H4 (cell line): ENCODE measurements at regions not wholly inside any gene's neighbourhood (a gene's known extent, or its start where the extent isn't known, plus 50 kb on each side); places are given as distances from the start of the nearest gene placed in this dataset.

Experiments
- DNase-seq: peaks from one replicate; pipeline ENCODE4 v3.0.0-alpha.2; 2015; ENCODE audit warnings: low spot score

DNA sequence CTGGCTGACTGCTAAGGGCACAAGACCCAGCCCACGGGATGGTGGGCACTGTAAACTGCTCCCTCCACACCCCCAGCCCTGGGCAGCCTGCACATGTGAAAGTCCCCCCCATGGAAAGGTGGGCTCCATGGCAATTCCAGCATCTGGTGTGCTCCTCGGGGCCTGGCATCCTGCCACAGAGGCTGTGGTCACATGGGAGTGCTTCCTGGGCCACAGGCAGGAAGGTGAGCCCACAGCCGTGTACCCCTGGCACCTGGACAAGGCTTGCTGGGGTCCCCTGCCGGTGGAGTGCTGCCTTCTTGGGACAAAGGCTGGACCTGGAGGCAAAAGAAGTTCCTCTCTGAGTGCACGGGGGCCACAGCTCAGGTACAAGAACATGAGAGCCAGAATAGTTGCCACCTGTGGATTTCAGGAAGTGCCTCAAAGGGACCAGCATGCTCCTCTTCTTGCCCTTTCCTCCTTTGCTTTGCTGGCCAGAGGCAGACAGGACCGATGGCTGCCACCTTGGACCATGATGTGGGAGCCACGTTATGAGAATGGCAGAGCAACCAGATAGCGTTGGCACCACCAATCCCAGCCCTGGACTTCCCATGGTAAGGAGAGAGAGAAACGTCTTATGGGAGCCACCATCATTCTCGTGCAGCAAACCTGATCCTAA lies 120.2 kb upstream of the MLN start:
- peak; percentile 25 for DNase-seq

DNA sequence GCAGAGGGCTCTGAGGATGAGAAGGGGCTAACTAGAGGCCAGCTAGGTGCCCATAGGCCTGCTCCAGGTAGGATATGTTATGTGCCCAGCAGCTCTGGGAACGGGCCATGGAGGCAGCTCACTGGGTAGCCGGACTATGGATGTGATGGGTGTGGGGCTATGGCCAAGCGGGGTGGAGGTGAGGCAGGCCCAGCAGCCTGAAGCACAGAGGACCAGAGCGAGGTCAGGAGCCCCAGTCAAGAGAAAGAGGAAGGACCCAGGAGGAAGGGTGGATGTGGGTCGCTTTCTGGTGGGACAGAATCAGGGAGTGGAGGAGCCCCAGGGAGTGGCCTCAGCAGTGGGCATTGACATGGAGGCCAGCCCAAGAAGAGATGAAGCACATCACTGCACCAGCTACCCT lies 117.9 kb upstream of the MLN start:
- DNase-seq = no peak

DNA sequence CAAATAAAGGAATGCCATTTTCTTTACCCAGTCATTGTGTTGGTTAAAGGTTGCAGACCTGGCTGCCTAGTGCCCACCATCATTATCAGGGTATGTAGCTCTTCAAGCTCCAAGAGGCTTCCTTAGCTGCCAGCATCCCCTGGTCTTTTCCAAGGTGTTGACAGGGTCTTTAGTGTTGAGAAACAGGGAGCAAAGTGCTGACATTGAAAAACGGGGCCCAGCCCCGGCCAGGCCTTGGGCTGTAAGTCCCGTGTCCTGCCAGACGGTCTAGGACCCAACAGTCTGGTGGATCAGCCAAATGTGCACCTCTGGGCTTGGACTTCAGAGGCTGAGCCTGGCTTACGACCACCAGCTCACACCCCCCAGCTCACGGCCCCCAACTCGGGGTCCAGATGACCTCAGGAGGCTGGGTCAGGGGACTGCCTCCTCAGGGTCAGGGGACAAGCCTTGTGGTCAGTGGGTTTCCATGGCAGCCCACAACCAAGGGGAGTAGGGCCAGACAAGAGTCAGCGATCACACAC lies 114.4 kb upstream of the MLN start:
- DNase-seq = no peak

DNA sequence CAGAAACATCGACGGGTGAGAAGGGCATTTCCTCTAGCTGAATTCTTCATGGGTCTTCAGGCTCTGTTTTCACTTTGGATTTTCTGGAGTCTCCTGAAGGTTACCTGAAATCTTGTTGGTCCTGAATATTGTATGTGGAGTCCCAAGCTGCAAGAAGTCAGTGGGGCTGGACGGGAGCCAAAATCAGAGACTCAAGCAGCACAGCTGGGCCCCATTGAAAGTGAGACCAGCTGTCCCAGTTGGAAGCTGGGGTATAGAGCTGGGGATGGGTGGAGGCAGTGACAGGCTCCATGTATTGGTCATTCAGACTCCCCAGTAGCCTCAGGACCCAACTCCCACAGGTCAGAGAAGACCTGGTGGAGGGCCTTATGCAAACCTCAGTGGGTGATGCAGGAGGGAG lies 111.3 kb upstream of the MLN start:
- DNase-seq = no peak

DNA sequence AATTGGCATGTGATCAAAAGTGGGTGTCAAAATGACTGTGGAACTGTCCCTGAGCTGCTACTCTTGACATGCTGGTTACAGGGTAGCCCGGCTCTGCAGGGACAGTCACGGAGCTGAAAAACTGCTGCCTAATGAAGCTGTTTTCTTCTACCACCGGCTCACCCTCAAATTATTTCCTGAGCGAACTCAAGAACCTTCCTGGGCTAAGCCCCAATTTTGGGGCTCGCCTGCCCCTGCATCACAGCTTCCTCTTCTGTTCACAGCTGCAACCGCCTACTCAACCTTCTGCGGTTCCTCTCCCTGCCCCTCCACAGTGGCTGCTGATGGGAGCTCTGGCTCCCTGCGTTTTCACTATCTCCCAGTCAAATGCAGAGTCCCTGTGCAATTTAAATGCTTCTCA lies 110.8 kb upstream of the MLN start:
- no peak for DNase-seq

DNA sequence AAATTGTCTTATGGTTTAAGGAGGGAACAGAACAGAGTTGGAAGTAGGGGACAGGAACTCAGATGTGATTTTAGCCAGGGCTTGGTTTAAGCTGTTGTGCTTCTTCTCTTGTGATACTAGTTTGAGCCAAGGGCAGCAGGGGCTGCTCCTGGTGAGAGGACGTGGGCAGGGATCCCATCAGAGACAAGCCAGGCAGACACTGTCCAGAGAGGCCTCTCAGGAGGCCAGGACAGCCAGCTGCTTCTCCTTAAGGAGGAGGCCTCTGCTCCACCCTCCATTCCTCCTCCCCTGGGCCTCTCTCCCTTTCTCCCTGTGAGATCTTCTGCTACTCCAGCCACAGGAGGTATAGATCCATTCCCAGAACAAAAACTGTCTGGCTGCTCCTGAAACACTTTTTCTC lies 108.4 kb upstream of the MLN start:
- no peak for DNase-seq

DNA sequence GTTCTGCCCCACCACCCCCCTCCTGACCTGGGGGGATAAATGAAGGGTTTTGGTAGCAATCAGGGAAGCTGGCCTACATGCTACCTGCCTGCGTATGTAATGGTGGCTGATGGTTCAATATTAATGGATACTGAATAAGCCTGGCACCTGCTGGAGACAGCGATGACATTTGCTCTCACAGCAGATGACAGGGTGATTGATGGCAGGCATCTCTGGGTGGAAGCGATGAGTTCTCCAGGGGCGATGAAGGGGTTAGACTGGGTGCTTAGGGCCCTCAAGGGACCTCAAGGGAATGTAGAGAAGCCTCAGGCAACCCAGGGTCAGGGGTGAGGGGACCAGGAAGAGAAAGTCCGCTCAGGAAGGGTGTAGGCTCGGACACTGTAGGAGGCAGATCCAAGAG lies 107.7 kb upstream of the MLN start:
- DNase-seq = no peak

DNA sequence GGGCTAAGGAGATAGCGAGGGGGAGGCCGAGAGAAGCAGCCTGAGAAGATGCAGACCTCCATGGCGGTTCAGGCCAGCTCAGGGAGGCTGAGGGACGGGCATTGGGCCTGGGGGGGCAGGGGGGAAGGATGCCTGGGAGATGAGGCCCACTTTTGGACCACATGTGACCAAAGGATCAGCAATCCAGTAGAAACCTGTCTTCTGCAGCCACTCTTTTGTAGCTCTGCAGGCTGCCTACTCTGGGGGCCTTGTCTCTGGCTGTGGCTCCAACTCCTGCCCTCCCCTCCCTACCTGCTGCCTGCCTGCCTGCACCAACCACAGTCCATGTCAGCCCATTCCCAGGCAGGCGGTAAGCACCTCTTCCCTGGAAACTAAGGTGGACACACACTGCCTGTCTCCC lies 106.8 kb upstream of the MLN start:
- no peak for DNase-seq

DNA sequence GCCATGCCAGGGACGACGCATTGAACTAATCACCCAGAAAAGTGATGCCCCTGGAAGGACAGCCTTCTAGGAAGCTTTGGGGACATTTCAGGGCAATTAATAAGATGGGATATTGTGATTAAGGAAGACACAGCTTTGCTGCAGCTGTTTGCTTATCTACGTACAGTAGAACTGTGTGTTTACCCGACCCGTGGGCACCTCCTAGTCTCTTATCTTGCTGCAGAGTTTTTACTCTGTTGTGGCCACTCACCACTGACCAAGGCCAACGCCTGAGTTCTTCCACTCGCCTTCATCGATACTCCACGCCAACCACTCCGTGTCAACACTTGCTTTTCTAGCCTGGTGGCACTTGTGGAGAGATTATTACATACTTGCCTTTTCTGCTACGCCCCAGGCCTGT lies 105.9 kb upstream of the MLN start:
- no peak for DNase-seq

DNA sequence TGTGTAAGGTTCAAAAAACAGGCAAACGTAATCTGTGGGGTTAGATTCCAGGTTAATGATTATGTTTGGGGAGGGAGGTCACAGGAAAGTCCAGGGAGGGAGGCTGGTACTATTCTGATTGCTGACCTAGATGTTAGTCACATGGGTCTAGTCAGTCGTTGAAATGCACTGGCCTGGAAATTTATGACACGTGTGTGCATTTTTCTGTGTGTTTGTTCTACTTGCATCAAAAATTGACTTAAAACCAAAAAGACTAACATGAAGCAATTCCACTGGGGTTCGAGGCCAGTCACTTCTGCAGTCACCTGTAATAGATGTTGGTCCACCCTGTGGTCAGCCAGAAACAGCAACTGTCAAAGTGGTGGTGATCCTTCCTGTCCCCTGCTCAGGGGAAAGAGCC lies 104.2 kb upstream of the MLN start:
- DNase-seq = no peak

DNA sequence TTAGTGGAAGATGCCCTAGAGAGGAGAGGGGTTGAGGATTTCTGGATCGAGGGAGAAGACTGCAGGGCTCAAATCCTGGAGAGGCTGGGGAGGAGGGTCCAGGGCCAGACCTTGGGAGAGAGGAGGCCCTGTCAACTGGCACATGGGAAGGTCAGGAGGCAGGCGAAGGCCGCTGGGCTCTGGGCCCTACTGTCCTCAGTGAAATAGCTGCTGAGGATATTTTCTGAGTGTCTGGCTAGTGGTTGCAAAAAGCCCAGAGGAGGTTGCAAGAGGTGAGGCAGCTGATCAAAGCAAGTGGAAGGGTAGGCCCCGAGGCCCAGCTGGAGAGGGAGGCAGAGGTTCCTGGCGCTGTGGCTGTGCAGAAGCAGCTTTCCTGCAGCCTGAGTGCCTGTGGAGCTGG lies 103.4 kb upstream of the MLN start:
- DNase-seq = no peak

DNA sequence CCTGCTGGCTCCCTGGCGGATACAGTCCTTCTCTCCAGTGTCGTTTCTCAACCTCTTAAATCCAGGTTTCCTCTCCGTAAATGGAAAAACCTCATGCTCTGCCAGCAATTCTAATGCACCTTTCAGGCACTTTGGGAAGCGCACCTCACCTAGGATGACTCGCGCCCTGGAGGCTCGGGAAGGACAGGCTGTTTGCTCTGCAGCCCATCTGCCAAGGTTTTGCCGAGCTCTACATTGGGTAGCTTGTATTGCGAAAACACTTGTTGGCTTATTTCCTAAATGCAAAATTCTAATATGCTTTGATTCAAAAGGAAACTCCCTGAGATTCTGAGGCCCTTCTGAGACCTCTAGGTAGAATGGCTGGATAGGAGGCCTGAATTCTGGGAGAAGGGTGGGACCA lies 102.6 kb upstream of the MLN start:
- DNase-seq = no peak

DNA sequence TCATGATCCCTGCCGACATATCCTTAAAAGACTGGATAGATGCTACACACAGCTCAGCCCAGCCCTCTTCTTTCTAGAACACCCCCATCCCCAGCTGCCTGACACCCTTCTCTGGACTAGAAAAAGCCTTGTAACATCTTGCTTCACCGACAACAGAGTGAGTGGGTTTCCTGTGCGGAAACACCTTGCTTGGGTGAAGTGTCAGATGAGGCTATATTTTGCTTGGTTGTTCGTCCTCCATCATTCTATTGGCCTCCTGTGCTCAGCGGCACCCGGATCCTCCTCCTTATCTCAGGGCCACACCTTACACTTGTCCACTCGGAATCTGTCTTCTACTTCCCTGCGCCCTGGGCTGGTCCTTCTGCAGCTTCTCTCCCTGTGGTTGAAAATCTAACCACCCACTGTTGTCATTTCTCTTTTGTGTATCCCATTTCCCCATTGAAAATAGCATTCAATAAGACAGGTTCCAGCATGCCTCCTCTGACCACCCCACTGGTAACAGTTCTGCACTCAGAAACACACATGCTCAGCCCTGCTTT lies 101.3 kb upstream of the MLN start:
- DNase-seq = no peak

DNA sequence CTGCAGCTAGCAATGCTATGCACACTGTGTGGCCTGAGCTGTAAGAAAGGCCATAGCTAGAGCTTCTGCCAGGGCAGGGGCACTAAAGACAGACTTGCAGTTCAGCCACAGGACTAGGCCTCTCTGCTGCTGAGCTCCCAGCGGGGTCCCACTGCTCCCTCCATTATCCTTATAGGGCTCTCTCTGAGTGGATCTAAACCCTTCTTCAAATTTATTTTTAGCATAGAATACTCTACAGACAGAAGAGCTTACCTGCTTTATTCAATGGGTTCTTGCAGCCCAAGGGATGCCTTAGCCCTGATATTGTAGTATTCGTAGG lies 100.9 kb upstream of the MLN start:
- DNase-seq = no peak

DNA sequence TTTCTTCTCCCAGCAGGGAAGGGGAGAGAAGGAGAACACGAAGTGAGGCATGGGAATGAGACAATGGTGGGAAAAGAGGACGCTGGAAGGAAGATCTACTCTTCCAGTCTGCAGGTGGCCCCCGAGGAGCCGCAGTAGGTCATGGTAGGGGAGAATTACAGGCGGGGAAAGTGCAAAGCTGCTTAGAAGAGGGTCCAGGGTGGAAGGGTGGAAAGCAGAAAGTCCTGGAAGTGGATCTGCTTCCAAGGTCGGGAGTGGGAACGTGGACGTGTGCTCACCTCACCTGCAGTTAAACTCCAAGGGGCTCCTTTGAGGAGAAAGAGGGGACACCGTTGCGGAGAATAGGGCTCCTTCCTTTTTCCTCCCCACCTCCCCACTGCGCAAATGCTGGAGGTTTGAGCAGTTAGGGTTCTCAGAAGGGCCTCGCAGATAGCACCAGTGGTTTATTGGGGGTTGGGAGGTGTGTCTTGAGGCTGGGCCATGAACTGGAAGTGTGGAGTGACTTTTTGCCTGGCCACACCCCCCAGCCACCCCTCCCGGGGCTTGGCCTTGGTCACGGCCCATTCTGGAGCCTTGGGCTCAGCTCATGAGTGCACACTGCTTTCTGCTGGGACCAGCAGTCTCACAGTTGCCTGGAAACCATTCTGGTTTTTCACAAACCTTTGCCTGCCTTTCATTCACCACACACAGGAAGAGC lies 100.4 kb upstream of the MLN start:
- DNase-seq = no peak

DNA sequence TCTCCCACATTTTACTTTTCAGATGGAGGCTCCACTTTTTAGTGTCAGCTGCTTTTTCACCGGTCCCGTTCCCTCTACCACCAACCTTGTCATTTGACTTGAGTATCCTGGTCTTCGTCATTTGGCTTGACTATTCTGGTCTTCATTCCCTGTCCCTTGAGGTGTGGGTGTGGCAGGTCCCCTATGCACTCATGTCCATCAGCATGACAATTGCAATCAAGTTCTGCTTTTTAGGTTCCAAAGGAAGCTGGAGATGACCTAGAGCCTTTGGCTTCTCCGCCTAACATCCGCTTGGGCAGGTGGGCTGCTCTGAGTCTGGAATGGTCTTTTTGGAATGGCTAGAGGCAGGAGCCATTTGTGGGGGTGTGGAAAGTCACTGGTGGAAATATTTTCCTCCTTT lies 99.8 kb upstream of the MLN start:
- no peak for DNase-seq

DNA sequence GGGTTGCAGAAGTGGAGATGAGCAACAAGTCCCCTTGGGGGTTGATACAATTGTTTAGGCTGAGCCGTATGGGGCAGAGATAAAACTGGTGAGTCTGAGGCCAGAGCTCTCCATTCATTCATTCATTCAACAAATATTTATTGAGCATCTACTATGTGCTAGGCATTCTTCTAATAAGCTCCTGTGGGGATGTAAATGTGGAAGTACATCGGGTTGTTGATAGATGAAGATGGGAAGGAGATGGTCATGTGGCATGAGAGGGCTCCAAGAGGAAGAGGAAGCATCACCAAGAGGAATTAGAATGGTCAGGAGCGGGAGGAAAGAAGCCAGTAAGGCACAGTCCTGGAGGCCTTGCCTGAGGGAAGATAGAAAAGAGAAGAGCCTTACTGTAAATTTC lies 98.7 kb upstream of the MLN start:
- DNase-seq = no peak

DNA sequence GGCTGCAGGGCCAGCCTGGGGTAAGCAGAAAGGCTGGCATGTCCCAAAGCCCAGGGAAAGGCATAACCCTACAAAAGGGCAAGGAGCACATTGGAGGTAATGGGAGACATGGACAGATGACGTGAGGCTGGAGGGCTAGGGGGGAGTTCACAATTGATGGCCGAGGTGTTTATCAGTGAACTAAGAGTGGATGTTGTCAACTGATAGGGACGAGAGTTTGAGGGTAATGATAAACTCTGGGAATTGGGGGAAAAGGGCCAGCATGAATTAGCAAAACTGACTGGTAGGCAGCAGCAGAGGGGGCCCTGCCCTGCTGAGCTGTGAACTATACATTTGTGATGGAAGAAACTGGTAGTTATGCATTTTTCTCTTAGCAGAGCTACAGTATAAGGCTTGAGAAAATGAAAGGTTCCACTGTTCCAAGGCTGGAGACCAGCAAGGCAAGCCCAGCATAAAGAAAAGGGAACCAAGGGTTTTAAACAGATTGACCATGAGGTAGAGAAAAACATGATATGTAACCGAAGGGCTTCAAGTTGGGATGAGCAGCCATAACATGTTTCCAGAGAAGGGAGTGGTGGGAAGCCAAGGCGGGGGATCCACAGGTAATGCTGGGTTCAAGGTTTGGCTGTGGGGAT lies 98.1 kb upstream of the MLN start:
- DNase-seq = no peak

DNA sequence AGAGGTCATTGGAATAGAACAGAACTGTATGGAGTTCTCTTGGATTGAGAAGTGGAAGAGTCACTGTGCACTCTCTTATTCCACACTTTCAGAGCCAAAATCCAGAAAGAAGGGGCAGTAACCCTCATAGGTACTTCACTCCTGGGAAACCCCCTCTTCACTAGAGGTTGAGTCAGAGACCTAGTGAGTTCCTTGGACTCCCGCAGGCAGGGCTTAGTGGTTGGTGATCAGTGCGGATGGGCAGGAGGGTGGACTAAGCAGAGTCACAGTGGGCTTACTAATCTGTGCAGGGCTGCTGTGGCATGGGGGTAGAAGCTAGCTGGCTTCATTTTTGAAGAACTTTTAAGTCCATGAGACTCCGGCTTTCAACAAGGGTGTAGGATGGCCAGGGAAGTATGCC lies 95.0 kb upstream of the MLN start:
- DNase-seq = no peak

DNA sequence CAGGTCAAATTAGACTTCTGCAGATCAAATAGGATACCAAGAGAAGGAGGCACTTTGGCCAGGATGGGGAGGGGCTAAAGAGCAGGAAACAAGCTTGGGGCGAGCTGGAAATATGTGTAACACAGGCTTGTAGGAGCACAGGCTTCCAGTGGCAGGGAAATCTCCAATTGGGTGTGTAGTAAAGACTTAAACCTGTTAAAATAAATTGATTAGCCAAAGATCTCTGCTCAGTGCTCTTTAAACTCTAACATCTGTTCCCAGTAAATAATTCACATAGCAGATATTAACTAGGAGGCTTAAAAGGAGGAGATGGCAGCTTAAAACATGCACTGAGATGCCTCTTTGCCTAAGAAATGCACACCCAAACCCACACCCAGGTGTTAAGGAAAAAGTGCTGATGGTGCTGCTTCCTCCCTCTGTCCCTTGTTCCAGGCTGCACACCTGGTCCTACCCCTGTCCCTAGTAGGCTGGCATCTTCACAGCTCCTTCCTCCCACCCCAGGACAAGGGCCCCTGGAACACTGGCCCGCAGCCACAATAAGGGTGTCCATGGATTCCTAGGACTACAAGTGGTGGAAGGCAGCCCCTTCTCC lies 93.5 kb upstream of the MLN start:
- DNase-seq = no peak

DNA sequence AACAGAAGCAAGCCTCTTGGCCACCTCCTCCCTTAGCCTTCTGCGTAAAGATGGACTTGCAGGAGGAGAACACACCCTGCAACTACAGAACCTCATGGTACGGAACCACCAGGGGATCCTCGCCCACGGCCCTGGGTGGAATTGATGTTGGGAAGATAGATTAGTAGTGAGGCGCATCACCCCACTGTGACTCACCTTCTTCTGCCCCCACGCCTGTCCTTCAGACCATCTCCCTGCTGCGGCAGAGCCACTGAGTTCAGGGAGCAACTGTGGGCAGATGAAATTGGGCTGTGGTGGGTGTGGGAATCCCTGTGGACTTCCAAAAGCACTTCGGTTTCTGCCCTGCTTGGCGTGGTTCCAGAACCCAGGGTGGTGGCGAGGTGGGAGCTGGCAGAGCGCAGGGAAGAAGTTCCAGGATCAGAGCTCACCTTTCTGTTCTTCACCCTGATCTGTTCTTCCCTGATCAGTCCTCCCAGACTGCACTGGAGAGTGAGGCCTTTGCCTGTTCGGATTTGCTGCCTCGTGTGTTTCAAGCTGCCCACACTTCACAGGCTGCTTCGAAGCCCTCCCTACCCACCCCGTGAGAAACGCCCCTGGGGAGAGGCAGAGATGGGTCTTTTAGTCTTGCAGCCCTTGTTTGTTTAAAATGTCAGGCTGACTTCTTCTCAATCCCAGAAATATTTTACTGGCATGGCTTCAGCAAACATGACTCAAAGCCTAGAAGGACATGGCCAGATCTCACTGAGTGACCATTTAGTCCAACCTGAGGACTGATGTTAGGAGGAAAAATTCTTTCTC lies 92.8 kb upstream of the MLN start:
- DNase-seq = no peak

DNA sequence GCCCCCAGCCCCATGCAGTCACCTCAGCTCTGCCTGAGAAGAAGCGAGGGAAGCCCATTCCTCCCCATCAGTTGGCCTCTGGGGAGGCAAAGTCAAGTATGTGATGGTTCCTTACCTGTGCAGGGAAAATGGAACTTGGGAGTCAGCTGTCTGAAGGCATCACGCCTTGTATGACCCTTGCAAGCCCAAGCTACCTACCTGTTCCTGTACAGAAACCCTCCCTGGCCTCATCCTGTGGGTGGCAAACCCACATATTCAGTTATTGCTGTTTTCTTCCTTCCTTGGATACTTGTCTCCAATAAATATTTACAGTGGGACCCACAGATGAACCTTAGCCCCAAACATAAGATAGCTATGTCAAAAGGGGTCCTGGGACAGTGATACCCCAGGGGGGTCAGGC lies 92.2 kb upstream of the MLN start:
- DNase-seq = no peak
